Activated CD4-positive, alpha-beta T cell treated with anti-CD3 and anti-CD28 coated beads, Interleukin-2, amount 50 U/mL, for 24 hours (primary cell): ENCODE measurements at regions not wholly inside any gene's neighbourhood (a gene's known extent, or its start where the extent isn't known, plus 50 kb on each side); places are given as distances from the start of the nearest gene placed in this dataset.

Source experiments
- DNase-seq, 2 donors: peaks; one replicate each; pipeline ENCODE4 v3.0.0-alpha.2; 2020; ENCODE audit warnings: low read depth in 1 of 2, low spot score in 1 of 2

DNA sequence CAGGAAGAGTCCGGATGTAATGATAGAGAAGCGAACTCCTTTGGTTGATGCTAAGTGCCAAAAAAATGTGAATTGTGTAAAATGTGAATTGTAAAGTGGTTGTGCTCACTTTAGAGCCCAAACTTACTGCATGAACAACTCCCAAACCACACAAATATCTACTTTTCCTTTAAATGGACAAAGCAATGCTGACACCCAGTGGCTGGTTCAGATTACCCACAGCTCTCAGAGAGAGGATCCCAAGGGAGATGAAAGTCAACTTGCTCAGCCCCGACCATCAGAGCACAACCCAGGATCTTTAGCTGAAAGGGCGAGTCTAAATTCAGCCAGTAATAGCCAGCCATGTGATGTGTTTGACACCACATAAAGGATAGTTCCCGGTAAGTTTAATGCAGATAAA is 133.7 kb downstream of the NMUR2 start:
- no peak for DNase-seq

DNA sequence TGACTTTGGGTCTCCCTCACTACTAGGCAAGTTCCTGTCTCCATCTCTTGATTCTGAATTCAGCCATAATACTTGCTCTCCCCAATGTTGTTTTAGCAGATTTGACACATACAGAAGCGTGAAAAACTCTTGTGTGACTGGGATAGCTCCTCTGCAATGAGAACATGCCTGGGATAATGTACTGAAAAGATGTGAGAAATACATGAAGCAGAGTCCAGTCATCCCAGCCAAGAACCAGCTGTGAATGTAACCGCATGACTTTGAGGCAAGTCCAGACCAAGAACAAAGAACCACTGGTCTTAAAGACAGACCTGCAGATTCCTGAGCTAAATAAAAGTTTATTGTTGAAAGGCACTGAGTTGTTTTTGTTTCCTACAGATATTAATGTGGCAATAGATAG is 135.0 kb downstream of the NMUR2 start:
- no peak for DNase-seq

DNA sequence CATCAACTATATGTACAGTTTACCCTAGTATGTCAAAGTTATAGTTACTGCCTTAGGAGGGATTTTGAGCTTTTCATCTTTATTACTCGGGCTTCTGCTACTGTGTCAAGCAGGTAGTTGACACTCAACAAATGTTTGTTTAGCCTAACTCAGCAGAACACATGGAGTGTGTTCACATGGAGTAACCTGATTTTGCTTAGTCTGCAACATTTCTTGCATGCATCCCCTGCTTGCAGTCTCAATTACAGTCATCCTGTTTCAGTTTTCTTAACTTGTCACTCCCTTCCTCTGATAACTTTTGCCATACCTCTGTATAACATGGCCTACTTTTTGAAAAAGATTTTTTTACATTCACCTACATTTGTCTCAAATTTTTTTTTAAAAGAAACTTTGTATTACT is 135.5 kb downstream of the NMUR2 start:
- no peak for DNase-seq

DNA sequence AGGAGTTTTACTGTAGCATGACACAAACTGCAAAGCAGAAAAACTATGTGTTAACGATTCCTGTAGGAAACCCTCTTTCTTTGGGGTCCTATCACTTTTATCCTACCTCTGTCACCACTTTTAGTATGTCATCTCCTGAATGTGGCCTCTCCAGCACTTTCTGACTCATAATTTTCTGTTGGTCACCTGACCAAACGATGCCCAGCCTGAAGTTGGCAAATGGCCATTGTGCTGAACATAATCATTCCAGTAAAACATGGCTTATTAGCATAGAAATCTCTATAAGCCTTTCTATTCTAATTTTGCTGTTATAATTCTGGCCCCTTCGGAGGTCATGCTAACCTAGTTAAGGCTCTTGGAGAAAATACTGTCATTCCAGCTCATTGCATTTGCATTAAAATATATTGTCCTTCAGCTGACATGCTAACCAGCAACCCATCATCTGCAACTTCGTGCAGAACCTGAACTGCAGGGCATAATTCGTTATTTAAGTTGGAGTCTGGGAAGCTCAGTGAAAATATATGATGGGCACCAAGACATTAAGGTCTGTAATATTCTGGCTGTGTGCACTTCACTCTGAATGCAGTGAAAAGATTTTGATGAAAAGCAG is 140.3 kb downstream of the NMUR2 start:
- no peak for DNase-seq

DNA sequence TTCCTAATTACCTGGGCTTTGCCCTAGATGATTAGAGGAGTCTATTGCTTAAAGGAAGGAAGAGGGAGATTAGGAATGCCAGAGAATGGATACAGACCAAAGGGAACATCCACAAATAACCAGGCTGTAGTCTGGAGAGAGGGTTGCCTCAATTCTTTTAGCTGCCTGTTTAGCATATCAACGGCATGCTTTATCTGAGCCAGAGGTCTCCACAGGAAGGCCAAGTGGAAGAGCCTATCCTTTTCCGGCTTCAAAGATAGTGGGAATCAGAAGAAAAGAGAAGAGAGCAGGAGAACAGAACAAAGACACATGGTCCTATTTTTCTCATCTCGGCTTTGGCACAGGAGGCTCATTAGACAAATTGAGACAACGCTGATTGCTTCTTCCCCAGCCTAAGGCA is 142.4 kb downstream of the NMUR2 start:
- DNase-seq: no peak

DNA sequence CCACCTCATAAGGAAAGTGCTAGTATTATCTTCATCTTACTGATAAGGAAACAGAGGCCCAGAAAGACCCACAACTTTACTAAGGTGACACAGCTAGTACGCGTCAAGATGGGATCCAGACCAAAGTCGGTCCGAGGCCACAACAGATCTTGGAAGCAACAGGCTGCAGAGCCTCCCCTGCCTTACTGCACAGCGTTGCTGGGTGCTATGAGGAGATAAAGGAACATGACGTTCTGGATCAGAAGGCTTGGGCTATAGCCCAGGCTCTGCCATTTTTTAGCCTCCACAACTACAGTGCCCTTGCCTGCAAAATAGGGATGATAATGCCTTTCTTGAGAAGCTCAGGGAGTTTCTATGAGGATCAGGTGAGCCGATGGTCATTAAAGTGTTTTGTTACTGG is 144.1 kb downstream of the NMUR2 start:
- DNase-seq: no peak

DNA sequence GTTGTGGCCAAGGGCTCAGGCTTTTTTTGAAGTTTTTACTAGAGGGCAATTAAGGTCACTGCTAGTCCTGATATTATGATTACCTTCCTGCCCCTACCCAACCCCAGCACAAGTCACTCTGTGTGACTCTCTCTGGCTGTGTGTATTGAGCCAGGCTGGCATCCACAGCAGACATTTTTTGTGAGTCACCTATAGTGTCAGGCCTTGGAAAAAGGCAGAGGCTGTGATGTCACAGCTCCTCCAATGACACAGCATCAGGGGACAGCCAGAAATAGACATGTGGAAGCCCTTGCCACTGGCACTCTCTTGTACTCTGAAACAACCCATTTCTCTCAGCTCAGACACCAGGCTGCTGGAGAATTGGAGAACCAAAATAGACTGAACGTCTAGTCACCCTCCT is 145.4 kb downstream of the NMUR2 start:
- DNase-seq: no peak

DNA sequence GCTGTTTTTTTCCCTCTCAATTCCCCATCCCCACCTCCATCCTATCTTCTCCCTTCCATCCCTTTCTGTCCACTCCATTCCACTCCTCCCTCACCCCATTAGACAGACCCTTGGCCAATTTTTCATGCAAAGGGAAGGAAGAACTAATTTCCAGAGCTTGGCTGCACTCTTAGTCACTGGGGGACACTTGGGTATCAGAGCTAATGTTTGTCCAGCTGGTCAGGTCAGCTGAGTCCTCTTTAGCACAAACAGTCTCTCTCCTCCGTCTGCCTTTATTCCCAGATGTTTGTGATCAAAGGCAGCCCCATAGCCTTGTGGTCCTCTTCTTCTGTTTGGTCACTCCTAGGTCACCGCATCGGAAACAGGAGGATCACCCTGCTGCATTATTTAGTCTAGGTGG is 148.5 kb downstream of the NMUR2 start:
- DNase-seq: no peak

DNA sequence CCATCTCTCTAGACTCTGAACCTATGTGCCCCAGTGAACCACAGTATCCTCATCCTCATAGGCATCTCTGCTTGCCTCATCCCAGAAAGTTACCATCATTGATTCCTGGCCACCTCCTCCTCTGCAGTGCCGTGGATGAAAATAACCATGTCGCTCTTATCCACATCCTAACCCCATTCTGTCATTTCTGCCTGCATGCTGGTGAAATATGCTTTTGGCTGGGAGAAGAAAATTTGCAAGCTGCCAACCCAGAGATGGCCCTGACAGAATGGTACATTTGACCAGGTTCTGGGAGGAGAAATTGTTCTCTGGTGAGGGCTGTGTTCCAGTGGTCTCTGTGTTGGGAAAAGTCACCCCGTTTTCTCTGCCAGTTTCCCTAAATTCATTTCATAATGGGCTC is 149.7 kb downstream of the NMUR2 start:
- no peak for DNase-seq

DNA sequence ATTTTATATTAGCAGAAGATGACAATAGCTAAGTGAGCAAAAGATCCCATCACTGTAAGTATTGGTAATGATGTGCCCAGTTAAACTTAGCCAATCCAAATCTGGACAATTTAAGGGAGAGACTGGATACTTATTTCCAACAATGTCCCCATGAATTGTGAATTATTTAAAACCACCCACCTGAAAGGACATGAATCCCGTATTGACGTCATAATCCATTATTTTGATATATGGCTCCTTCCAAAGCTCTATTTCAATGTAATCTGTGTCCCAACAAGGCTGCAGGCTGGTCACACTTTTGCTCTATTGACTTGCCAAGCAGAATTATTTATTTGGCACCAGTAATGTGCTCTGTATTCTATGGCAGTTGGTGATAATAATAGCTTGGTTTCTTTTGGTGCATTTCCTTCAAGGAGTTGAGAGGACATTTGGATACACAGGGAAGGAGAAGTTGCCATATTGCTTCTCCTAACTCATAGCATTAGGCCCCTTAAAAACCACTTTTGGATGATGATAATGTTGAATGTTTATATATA is 157.2 kb downstream of the NMUR2 start:
- DNase-seq: no peak

DNA sequence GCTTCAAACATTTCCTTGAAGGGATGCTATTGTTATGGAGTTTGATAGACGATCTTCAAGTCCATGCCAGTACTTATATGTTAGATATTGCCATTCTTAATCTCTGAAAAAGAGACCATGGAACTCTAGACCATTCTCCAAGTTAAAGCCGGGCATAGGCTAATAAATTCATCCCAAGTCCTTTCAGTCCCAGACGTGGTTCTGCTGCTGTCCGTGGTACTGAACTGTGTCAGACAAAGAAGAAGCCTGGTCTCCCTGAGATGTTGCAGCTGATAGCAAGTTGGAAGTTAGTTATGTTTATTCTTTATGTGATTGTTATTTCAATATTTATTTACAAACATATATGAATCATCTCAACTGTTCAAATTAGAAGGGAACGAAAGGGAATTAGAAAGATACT is 158.7 kb downstream of the NMUR2 start:
- no peak for DNase-seq

DNA sequence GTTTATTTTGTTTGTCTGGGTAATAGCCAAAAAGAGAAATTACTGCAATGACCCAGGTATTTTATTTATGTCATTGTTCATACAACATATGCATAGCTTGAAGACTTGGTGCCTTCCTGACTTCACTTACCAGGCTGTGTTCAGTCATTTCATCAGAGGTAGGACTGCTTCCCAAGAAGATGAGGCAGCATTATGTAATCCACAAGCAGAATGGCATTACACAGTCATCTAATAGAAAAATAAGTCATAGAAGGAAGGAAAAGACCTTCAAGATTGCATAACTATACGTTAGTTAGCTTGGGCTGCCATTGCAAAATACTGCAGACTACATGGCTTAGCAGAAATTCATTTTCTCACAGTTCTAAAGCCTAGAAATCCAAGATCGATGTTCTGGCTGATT is 167.5 kb downstream of the NMUR2 start:
- no peak for DNase-seq

DNA sequence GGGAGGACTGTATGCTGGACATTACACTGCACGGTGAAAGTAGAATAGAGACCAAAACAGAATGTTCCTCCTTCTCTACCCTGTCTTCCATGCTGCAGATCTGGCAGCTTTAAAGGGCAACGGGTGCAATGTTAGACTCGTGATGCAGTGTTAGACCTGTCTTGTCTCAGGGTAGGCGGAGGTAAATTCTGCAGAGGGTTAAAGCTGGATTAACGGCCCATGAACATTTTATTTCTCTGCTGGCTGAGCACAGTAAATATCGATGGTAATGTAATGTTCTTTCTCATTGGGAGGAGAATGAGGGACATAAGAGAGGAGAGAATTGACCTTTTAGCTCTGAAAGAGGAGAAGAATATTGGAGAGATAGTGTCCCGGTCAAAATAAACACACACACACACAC is 178.9 kb downstream of the NMUR2 start:
- no peak for DNase-seq

DNA sequence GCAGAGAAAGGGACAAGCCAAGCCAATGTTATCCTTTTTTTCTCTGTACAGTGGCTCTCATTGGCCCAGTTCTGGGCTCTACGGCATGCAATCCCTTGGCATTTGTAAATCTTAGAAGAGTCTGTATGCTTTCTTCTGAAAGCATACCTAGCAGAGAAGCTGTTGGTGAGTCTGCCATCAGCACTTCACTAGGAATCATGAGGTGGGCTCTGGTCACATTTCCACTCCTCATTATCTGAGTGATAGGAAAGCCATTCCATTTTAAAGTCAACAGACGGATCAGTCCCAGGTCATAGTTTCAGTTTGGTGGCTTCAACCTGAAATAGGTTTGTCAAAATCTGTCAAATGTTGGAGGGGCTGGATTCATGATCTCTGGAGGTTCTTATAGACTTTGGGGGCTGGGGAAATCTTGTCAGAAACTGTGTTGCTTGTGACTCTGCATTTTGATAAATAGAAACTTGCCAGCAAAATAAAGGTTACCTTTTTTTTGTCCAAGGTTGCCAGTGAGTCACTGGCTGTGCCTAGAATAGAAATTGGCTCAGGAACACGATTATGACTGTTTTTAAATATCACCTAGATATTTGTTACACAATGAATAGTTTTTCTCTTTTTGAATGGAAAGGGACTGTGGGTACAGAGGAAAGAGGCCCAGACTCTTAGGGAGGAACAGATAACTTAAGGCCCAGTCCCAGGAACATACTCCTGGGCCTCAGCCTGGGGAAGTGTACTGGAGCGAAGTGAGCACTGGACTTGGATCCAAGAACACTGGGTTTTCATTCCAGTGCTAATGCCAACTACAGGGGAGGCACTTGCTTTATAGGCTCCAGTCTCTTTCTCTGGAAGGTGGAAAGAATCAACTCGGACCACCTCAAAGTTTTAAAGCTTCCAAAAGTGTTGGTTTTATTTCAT is 183.1 kb downstream of the NMUR2 start:
- no peak for DNase-seq

DNA sequence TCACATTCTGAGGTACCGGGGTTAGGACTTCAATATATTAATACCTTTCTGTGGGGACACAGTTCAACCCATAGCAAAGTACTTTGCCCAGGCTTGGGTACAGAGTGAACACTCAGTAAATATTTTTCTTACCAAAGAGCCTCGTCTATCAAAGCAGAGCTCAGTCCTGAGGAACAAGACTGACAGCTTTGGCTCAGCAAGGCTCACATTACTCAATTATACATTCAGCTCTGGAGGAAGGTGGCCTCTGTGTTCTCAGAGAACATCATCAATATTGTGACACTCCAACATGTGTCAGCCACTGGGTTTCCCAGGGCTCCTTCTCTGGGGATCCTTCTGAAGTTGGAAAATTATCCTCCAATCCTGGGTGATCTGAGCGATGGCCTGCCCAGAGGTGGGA is 186.4 kb downstream of the NMUR2 start:
- no peak for DNase-seq

DNA sequence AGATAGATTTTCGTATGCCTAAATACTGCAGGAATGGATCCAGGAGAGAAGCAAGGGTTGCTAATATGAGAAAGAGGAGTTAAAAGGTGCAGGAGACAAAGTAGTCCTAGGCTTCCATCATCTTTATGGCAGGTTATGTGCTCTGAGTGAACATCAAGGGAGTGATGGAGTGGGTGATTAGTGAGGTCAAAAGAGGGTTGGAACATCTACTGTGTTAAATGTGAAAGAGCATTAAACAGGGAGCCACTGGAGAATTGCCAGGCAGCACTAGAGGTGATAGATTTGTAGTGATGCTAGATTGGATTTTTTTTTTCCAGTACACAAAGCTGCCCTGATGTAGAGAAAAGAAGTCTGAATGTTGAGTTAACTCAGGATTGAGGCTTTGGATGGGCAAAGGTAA is 199.3 kb downstream of the NMUR2 start:
- no peak for DNase-seq

DNA sequence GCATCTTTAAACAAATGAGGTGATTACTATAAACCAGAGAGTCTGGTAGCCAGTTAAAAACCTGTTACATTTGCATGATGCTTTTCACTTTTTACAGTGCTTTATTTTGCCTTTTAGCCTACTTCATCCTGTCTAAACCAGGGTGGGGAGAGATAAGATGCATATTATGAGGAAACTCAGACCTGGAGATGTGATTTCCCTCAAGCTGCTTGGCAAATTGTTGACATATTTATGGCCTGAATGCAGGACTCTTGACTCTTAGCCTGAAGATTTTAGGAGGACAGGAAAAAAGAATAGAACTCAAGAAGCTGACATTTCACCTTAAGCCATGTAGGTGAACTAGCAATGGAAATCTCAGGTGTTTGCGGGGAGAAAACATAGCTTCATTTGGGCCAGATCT is 202.8 kb downstream of the NMUR2 start:
- DNase-seq: no peak

DNA sequence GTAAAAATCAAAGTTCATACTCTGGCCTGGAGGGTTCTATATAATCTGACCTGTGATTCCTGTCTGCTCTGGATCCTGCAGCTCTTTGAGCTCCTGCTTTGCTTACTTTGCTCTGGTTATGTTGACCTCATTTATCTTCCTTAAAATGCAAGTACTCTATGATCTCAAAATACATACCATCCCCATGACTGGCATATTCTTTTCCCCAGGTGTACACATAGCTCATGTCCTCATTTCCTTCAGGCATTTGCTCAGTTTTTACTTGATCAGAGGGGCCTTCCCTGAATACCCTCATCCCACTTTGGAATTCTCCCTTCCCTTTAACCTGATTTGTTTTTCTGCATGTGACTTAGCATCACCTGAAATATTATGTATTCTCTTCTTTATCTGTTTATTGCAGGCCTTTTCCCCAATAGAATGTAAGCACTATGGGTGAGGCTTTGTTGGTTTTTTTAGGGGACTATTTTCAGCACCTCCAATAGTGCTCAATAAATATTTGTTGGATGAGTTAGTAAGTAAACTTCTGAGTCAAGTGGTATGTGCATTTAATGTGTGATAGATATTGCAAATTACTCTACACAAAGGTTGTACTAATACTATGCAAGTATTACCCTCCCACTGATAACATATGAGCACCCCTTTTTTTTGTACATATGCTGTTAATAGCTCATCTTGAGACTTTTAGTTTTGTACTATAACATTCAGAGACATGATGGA is 211.5 kb downstream of the NMUR2 start:
- no peak for DNase-seq

DNA sequence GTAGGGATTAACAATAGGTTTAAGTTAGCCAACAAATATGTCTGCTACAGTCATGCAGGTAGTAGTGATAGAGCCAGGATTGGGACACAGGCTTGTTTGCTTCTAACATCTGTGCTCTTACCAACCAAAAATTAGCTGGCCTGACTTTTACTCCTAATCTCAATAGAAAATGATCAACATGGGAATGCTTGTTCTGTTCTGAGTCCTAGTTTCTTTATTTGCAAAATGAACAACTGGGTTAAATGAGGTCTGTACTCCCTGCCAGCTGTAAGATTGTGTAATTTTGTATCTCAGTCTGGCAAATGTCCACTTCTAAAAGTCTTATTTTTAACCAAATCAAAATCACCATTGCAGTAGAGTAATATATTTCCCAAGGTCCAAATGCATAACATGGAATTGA is 216.8 kb downstream of the NMUR2 start:
- DNase-seq: no peak

DNA sequence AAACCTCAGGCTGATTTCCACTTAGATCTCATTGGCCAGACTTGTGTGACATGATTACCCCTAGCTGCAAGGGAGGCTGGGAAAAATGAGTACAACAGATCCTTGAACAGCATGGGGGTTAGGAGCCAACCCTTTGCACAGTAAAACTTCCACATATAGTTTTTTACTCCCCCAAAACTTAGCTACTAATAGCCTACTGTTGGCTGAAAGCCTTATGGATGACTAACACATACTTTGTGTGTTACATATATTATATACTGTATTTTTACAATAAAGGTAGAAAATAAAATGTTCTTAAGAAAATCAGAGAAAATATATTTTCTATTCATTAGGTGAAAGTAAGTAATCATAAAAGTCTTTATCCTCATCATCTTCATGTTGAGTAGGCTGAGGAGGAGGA is 217.4 kb downstream of the NMUR2 start:
- no peak for DNase-seq

DNA sequence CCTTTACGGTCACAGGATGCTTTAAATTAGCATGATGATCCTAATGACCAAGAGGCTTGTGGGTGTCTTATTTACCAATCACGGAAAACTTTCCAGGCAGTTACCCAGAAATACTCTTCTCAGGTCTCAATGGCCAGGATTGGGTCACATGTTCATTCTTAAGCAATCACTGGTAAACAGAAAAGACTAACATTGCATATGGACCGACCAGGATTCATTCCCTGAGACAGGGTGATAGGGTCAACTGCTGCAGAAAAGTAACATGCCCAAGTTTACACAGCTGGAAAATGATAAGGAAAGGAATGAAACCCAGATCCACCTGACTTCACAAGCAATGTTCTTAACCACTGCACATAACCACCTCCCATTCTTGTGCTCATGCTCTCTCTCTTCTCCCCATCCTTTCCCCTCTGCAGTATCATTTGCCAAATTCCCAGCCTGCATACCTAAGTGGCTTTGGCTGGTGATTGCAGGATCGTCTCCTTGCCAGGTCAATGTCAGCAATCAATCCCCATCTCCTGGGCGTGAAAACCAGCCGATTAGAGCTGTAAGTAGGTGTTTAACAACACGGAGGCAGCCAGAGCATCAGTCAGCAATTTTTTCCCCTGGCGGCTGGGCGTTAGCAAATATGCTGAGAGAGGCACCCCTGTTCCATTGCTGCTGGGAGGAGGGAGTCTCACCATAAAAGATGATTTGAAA is 219.4 kb downstream of the NMUR2 start:
- DNase-seq: no peak
